ENCODE measurements at regions not wholly inside any gene's neighbourhood (a gene's known extent, or its start where the extent isn't known, plus 50 kb on each side); places are given as distances from the start of the nearest gene placed in this dataset.

GRCh38 chr7:88452646-88453045 is 146.0 kb upstream of the STEAP4 start:
- TF ChIP-seq POLR2A (IDR thresholded peaks at IDR 0.05) (no peak), POLR2AphosphoS5 (IDR thresholded peaks at IDR 0.05) (no peak), CTCF (IDR thresholded peaks at IDR 0.05) (no peak)
- no peak for DNase-seq
- Histone ChIP-seq H3K27me3 (no peaks in the 10 kb centered on the region), H3K27ac (no peak overlapping the region), H3K36me3 (no peaks in the 10 kb centered on the region), H3K4me1 (no peaks in the 10 kb centered on the region), H3K4me3 (no peak overlapping the region), H3K9me3 (no peaks in the 10 kb centered on the region)
- intact Hi-C loops (cut with DNase I): no loop called here
- WGBS, 2 donors: 29 to 72% methylated on average over 3 of the region's 3 CpGs

GRCh38 chr7:88450874-88451273 is 144.2 kb upstream of the STEAP4 start:
- TF ChIP-seq POLR2AphosphoS5 (IDR thresholded peaks at IDR 0.05) (no peak), EP300 (IDR thresholded peaks at IDR 0.05) (no peak), POLR2A (IDR thresholded peaks at IDR 0.05) (no peak), CTCF (IDR thresholded peaks at IDR 0.05) (no peak)
- Histone ChIP-seq H3K4me3 (no peak overlapping the region), H3K27me3 (no peaks in the 10 kb centered on the region), H3K4me1 (no peaks in the 10 kb centered on the region), H3K27ac (no peak overlapping the region), H3K36me3 (no peaks in the 10 kb centered on the region), H3K9me3 (no peaks in the 10 kb centered on the region)
- DNase-seq: no peak
- 91 to 93% methylated on average over 1 of the region's 1 CpG for WGBS, 2 donors
- intact Hi-C loops (cut with DNase I): no loop called here

GRCh38 chr7:88449410-88449809 is 142.7 kb upstream of the STEAP4 start:
- Histone ChIP-seq H3K4me1 (no peaks in the 10 kb centered on the region), H3K9me3 (no peaks in the 10 kb centered on the region), H3K27ac (no peak overlapping the region), H3K4me3 (no peak overlapping the region), H3K36me3 (no peaks in the 10 kb centered on the region), H3K27me3 (no peaks in the 10 kb centered on the region)
- intact Hi-C loops (cut with DNase I): no loop called here
- DNase-seq: no peak
- WGBS, 2 donors: 80 to 83% methylated on average over 1 of the region's 1 CpG
- TF ChIP-seq CTCF (IDR thresholded peaks at IDR 0.05): no peak

GRCh38 chr7:88442413-88442812 is 135.7 kb upstream of the STEAP4 start:
- H3K27me3 ChIP-seq: no peaks in the 10 kb centered on the region
- H3K4me1 ChIP-seq: no peaks in the 10 kb centered on the region
- no peak for TF ChIP-seq POLR2AphosphoS5 (IDR thresholded peaks at IDR 0.05)
- TF ChIP-seq POLR2A (IDR thresholded peaks at IDR 0.05): no peak
- TF ChIP-seq EP300 (IDR thresholded peaks at IDR 0.05): no peak
- no peak for TF ChIP-seq CTCF (IDR thresholded peaks at IDR 0.05)
- intact Hi-C loops (cut with DNase I): no loop called here
- H3K4me3 ChIP-seq: no peak overlapping the region
- no peak overlapping the region for H3K27ac ChIP-seq
- 28 to 63% methylated on average over 1 of the region's 1 CpG for WGBS, 2 donors
- no peaks in the 10 kb centered on the region for H3K9me3 ChIP-seq
- no peak for DNase-seq
- H3K36me3 ChIP-seq: no peaks in the 10 kb centered on the region

- H3K27me3 ChIP-seq: no peaks in the 10 kb centered on the region
- H3K9me3 ChIP-seq: no peaks in the 10 kb centered on the region
- H3K4me1 ChIP-seq: no peaks in the 10 kb centered on the region
- DNase-seq: no peak
- H3K27ac ChIP-seq: no peak overlapping the region
- H3K36me3 ChIP-seq: no peaks in the 10 kb centered on the region
- no peak overlapping the region for H3K4me3 ChIP-seq
- intact Hi-C loops (cut with DNase I): no loop called here
- TF ChIP-seq POLR2A (IDR thresholded peaks at IDR 0.05): no peak
- TF ChIP-seq POLR2AphosphoS5 (IDR thresholded peaks at IDR 0.05): no peak
- no peak for TF ChIP-seq EP300 (IDR thresholded peaks at IDR 0.05)
- TF ChIP-seq CTCF (IDR thresholded peaks at IDR 0.05): no peak
Measured at GRCh38 chr7:88437132-88437531, 130.4 kb upstream of the STEAP4 start.
